ENCODE measurements at regions not wholly inside any gene's neighbourhood (a gene's known extent, or its start where the extent isn't known, plus 50 kb on each side); places are given as distances from the start of the nearest gene placed in this dataset.
"Not testable (repeated sequence)": the region's sequence is repeated elsewhere in the genome, so short reads cannot be mapped to it uniquely, and the experiment has no call there.

- H3K4me3 ChIP-seq = no peak overlapping the region
- H3K9me3 ChIP-seq = no peaks in the 10 kb centered on the region
- no peaks in the 10 kb centered on the region for H3K4me1 ChIP-seq
- H3K27me3 ChIP-seq (replicated peaks in 1 of 7) = no peaks in the 10 kb centered on the region
- H3K27ac ChIP-seq = no peak overlapping the region
- no peaks in the 10 kb centered on the region for H3K36me3 ChIP-seq
- intact Hi-C loops (cut with DNase I; ENCODE audit: low total_unique reads) = no loop called here
- TF ChIP-seq POLR2AphosphoS5 (IDR thresholded peaks at IDR 0.05) (no peak), CTCF (IDR thresholded peaks at IDR 0.05 in 8 of 11, conservative IDR thresholded peaks at IDR 0.05 in 3 of 11) (no peak), POLR2A (IDR thresholded peaks at IDR 0.05) (no peak)
- WGBS, 5 donors = 34 to 50% (median 41%) methylated on average over 2 of the region's 2 CpGs
- no peak for DNase-seq
Observed at GRCh38 chr6:153309651-153310050, 178.6 kb upstream of the RGS17 start.

GRCh38 chr6:153302133-153302532 lies 171.1 kb upstream of the RGS17 start:
- no peak for DNase-seq
- no peak for TF ChIP-seq POLR2AphosphoS5 (IDR thresholded peaks at IDR 0.05)
- TF ChIP-seq CTCF (IDR thresholded peaks at IDR 0.05 in 8 of 11, conservative IDR thresholded peaks at IDR 0.05 in 3 of 11) = no peak
- TF ChIP-seq POLR2A (IDR thresholded peaks at IDR 0.05) = no peak
- Histone ChIP-seq H3K36me3 (no peaks in the 10 kb centered on the region), H3K27me3 (replicated peaks in 1 of 7) (no peaks in the 10 kb centered on the region), H3K4me3 (no peak overlapping the region), H3K9me3 (no peaks in the 10 kb centered on the region), H3K4me1 (no peaks in the 10 kb centered on the region), H3K27ac (no peak overlapping the region)
- WGBS, 5 donors = 68 to 74% (median 72%) methylated on average over 8 of the region's 8 CpGs
- intact Hi-C loops (cut with DNase I; ENCODE audit: low total_unique reads) = no loop called here

GRCh38 chr6:153301602-153302001 lies 170.5 kb upstream of the RGS17 start:
- Histone ChIP-seq H3K4me3 (no peak overlapping the region), H3K27ac (no peak overlapping the region), H3K27me3 (replicated peaks in 1 of 7) (no peaks in the 10 kb centered on the region), H3K9me3 (no peaks in the 10 kb centered on the region), H3K4me1 (no peaks in the 10 kb centered on the region), H3K36me3 (no peaks in the 10 kb centered on the region)
- WGBS, 5 donors = 42 to 68% (median 58%) methylated on average over 6 of the region's 6 CpGs
- no peak for DNase-seq
- intact Hi-C loops (cut with DNase I; ENCODE audit: low total_unique reads) = no loop called here
- TF ChIP-seq POLR2AphosphoS5 (IDR thresholded peaks at IDR 0.05) (no peak), POLR2A (IDR thresholded peaks at IDR 0.05) (no peak), CTCF (IDR thresholded peaks at IDR 0.05 in 8 of 11, conservative IDR thresholded peaks at IDR 0.05 in 3 of 11) (no peak)

- H3K27ac ChIP-seq; H3K9me3 ChIP-seq; DNase-seq; intact Hi-C loops (cut with DNase I; ENCODE audit: low total_unique reads); H3K4me1 ChIP-seq; H3K36me3 ChIP-seq; H3K27me3 ChIP-seq (replicated peaks in 1 of 7); H3K4me3 ChIP-seq: not testable (repeated sequence)
- WGBS, 5 donors = 88 to 93% (median 90%) methylated on average over 14 of the region's 14 CpGs
Observed at GRCh38 chr6:153282456-153282855, 151.4 kb upstream of the RGS17 start.

- TF ChIP-seq CTCF (IDR thresholded peaks at IDR 0.05 in 8 of 11, conservative IDR thresholded peaks at IDR 0.05 in 3 of 11) = no peak
- TF ChIP-seq POLR2A (IDR thresholded peaks at IDR 0.05) = no peak
- no peak for TF ChIP-seq POLR2AphosphoS5 (IDR thresholded peaks at IDR 0.05)
Observed at GRCh38 chr6:153275997-153276396, 144.9 kb upstream of the RGS17 start.

More at GRCh38 chr6:153275997-153276396, 144.9 kb upstream of the RGS17 start:
- no peaks in the 10 kb centered on the region for H3K27me3 ChIP-seq (replicated peaks in 1 of 7)
- no peak overlapping the region for H3K4me3 ChIP-seq
- no peak overlapping the region for H3K27ac ChIP-seq
- no peaks in the 10 kb centered on the region for H3K36me3 ChIP-seq
- DNase-seq = no peak
- H3K4me1 ChIP-seq = no peaks in the 10 kb centered on the region
- intact Hi-C loops (cut with DNase I; ENCODE audit: low total_unique reads) = no loop called here
- peaks cover 0 to 7% (median 0%) of the 10 kb centered on the region in 8 donors for H3K9me3 ChIP-seq
- 67 to 72% (median 71%) methylated on average over 3 of the region's 3 CpGs for WGBS, 5 donors
